Neural cell (in vitro differentiated cells): ENCODE measurements at regions not wholly inside any gene's neighbourhood (a gene's known extent, or its start where the extent isn't known, plus 50 kb on each side); places are given as distances from the start of the nearest gene placed in this dataset.
"Not testable (repeated sequence)": the region's sequence is repeated elsewhere in the genome, so short reads cannot be mapped to it uniquely, and the experiment has no call there.

Source experiments
- H2AFZ ChIP-seq: fragments of 200-600, 300-800 bp; sonication (generic), shearing (Covaris generic); 2 replicates; pipeline ENCODE4 v1.6.0; 2014; ENCODE audit warnings: low read depth, mild to moderate bottlenecking, antibody characterized with exemption, low read length, moderate library complexity
- H3F3A ChIP-seq: fragments of 200-600 bp; shearing (Covaris generic); 2 replicates; pipeline ENCODE4 v1.6.1; 2016; ENCODE audit warnings: mild to moderate bottlenecking, moderate library complexity, mixed read lengths, antibody characterized with exemption, low read length; ENCODE audit not compliant: insufficient read depth, poor library complexity, severe bottlenecking
- H3K27ac ChIP-seq: fragments of 200-600, 300-800 bp; sonication (generic), shearing (Covaris generic); 2 replicates; pipeline ENCODE4 v1.5.1; 2014; ENCODE audit warnings: mild to moderate bottlenecking, low read length, moderate library complexity
- H3K27me3 ChIP-seq: fragments of 300-800, 200-600 bp; sonication (generic), shearing (Covaris generic); 2 replicates; pipeline ENCODE4 v1.6.0; 2014; ENCODE audit warnings: mild to moderate bottlenecking, low read depth, low read length, moderate library complexity; ENCODE audit not compliant: insufficient read depth
- H3K36me3 ChIP-seq: fragments of 300-800, 200-600 bp; sonication (generic), shearing (Covaris generic); 2 replicates; pipeline ENCODE4 v1.5.1; 2014; ENCODE audit warnings: mild to moderate bottlenecking, antibody characterized with exemption, low read length, moderate library complexity; ENCODE audit not compliant: insufficient read depth
- H3K4me2 ChIP-seq: fragments of 300-800, 200-600 bp; sonication (generic), shearing (Covaris generic); 2 replicates; pipeline ENCODE4 v1.6.0; 2014; ENCODE audit warnings: mild to moderate bottlenecking, low read length
- H3K4me3 ChIP-seq: fragments of 300-800, 200-600 bp; sonication (generic), shearing (Covaris generic); 2 replicates; pipeline ENCODE4 v1.5.1; 2014; ENCODE audit warnings: mild to moderate bottlenecking, low read length, moderate library complexity
- H3K79me2 ChIP-seq: fragments of 200-600 bp; shearing (Covaris generic); replicated peaks from 2 replicates; pipeline ENCODE4 v1.6.0; 2014; ENCODE audit warnings: mild to moderate bottlenecking, low read length, moderate library complexity; ENCODE audit not compliant: insufficient read depth
- H3K9ac ChIP-seq: fragments of 300-800, 200-600 bp; sonication (generic), shearing (Covaris generic); 2 replicates; pipeline ENCODE4 v1.6.1; 2016; ENCODE audit warnings: mild to moderate bottlenecking, low read length, mixed read lengths
- H3K9me2 ChIP-seq: fragments of 200-600 bp; shearing (Covaris generic); 2 replicates; pipeline ENCODE4 v1.6.1; 2016; ENCODE audit warnings: mild to moderate bottlenecking, low read length, mixed read lengths; ENCODE audit not compliant: insufficient read depth
- H3K9me3 ChIP-seq: fragments of 200-600, 300-800 bp; sonication (generic), shearing (Covaris generic); 2 replicates; pipeline ENCODE4 v1.6.1; 2016; ENCODE audit warnings: mild to moderate bottlenecking, mixed run types, low read length, moderate library complexity, mixed read lengths
- H4K20me1 ChIP-seq: fragments of 200-600 bp; shearing (Covaris generic); 2 replicates; pipeline ENCODE4 v1.6.1; 2016; ENCODE audit warnings: mild to moderate bottlenecking, mixed run types; ENCODE audit not compliant: insufficient read depth
- EP300 ChIP-seq: fragments of 450-650 bp; conservative IDR thresholded peaks from 2 replicates; pipeline ENCODE4 v1.6.1; 2014; ENCODE audit warnings: antibody characterized with exemption, mild to moderate bottlenecking, moderate library complexity; ENCODE audit not compliant: poor library complexity, severe bottlenecking
- EZH2 ChIP-seq: fragments of 200-600, 300-800 bp; shearing (Covaris generic), sonication (generic); IDR thresholded peaks from 2 replicates; pipeline ENCODE4 v1.6.1; 2014; ENCODE audit warnings: antibody characterized with exemption, low read length, borderline replicate concordance, mild to moderate bottlenecking; ENCODE audit not compliant: insufficient read depth, poor library complexity, severe bottlenecking
- MXI1 ChIP-seq: fragments of 450-650 bp; conservative IDR thresholded peaks from 2 replicates; pipeline ENCODE4 v1.6.1; 2014; ENCODE audit warnings: antibody characterized with exemption, mild to moderate bottlenecking; ENCODE audit not compliant: poor library complexity, severe bottlenecking
- POLR2AphosphoS5 ChIP-seq: IDR thresholded peaks from 2 replicates; pipeline ENCODE4 v1.6.1; 2012
- RAD21 ChIP-seq: fragments of 450-650 bp; conservative IDR thresholded peaks from 2 replicates; pipeline ENCODE4 v1.6.1; 2014; ENCODE audit warnings: antibody characterized with exemption, mild to moderate bottlenecking, moderate library complexity
- SMC3 ChIP-seq: fragments of 450-650 bp; conservative IDR thresholded peaks from 2 replicates; pipeline ENCODE4 v1.6.1; 2014; ENCODE audit warnings: antibody characterized with exemption, mild to moderate bottlenecking, moderate library complexity; ENCODE audit not compliant: poor library complexity
- TAF1 ChIP-seq: IDR thresholded peaks from 2 replicates; pipeline ENCODE4 v1.6.1; 2012; ENCODE audit warnings: low read depth
- TF ChIP-seq, protein P1 (sequence below): IDR thresholded peaks from 2 replicates; pipeline ENCODE4 v1.6.1; 2012; ENCODE audit warnings: borderline replicate concordance
- TF ChIP-seq, protein P2 (sequence below): fragments of 450-650 bp; IDR thresholded peaks from 2 replicates; pipeline ENCODE4 v1.5.1; 2014; ENCODE audit warnings: antibody characterized with exemption, mild to moderate bottlenecking, moderate library complexity; ENCODE audit not compliant: poor library complexity, severe bottlenecking

DNA sequence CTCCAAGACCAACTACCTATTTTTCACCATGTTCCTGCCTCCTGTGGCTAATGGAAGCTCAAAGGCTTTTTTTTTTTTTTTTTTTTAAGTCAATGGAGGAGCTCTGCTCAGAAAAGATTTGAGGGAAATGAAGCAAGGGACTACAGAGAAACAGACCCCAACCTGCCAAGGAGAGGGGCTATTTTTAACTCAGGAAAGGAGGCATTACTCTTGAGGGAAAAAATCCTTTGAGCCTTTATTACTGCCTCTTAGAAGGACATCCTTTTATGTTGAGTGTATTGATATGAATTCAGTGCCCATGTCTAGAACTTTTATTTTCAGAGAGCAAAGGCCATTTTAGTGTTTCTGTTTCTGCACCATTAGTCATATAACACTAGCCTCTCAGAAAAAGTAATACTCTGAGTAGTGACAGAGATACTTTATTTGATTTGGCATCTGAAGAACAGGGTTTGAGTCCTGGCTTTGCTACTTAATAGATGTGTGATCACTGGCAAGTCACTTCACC is 68.1 kb upstream of the PCDH8 start:
- H3K27me3 ChIP-seq: no peaks in the 10 kb centered on the region
- TF ChIP-seq SMC3: no peak
- TF ChIP-seq, protein P1, sequence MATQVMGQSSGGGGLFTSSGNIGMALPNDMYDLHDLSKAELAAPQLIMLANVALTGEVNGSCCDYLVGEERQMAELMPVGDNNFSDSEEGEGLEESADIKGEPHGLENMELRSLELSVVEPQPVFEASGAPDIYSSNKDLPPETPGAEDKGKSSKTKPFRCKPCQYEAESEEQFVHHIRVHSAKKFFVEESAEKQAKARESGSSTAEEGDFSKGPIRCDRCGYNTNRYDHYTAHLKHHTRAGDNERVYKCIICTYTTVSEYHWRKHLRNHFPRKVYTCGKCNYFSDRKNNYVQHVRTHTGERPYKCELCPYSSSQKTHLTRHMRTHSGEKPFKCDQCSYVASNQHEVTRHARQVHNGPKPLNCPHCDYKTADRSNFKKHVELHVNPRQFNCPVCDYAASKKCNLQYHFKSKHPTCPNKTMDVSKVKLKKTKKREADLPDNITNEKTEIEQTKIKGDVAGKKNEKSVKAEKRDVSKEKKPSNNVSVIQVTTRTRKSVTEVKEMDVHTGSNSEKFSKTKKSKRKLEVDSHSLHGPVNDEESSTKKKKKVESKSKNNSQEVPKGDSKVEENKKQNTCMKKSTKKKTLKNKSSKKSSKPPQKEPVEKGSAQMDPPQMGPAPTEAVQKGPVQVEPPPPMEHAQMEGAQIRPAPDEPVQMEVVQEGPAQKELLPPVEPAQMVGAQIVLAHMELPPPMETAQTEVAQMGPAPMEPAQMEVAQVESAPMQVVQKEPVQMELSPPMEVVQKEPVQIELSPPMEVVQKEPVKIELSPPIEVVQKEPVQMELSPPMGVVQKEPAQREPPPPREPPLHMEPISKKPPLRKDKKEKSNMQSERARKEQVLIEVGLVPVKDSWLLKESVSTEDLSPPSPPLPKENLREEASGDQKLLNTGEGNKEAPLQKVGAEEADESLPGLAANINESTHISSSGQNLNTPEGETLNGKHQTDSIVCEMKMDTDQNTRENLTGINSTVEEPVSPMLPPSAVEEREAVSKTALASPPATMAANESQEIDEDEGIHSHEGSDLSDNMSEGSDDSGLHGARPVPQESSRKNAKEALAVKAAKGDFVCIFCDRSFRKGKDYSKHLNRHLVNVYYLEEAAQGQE: no peak
- TF ChIP-seq RAD21: no peak
- no peak for TF ChIP-seq EP300
- TF ChIP-seq, protein P2, sequence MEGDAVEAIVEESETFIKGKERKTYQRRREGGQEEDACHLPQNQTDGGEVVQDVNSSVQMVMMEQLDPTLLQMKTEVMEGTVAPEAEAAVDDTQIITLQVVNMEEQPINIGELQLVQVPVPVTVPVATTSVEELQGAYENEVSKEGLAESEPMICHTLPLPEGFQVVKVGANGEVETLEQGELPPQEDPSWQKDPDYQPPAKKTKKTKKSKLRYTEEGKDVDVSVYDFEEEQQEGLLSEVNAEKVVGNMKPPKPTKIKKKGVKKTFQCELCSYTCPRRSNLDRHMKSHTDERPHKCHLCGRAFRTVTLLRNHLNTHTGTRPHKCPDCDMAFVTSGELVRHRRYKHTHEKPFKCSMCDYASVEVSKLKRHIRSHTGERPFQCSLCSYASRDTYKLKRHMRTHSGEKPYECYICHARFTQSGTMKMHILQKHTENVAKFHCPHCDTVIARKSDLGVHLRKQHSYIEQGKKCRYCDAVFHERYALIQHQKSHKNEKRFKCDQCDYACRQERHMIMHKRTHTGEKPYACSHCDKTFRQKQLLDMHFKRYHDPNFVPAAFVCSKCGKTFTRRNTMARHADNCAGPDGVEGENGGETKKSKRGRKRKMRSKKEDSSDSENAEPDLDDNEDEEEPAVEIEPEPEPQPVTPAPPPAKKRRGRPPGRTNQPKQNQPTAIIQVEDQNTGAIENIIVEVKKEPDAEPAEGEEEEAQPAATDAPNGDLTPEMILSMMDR: no peak
- no peak for TF ChIP-seq EZH2
- no peak for TF ChIP-seq TAF1
- no peak for TF ChIP-seq MXI1
- no peak for TF ChIP-seq POLR2AphosphoS5
- no peak overlapping the region for H2AFZ ChIP-seq
- no peak overlapping the region for H3K27ac ChIP-seq
- no peak overlapping the region for H3K9ac ChIP-seq
- no peaks in the 10 kb centered on the region for H3K9me3 ChIP-seq
- H3F3A ChIP-seq: no peaks in the 10 kb centered on the region
- H3K4me3 ChIP-seq: no peak overlapping the region
- H4K20me1 ChIP-seq: no peaks in the 10 kb centered on the region
- no peak overlapping the region for H3K4me2 ChIP-seq
- no peaks in the 10 kb centered on the region for H3K36me3 ChIP-seq
- H3K9me2 ChIP-seq: no peaks in the 10 kb centered on the region
- no peaks in the 10 kb centered on the region for H3K79me2 ChIP-seq

DNA sequence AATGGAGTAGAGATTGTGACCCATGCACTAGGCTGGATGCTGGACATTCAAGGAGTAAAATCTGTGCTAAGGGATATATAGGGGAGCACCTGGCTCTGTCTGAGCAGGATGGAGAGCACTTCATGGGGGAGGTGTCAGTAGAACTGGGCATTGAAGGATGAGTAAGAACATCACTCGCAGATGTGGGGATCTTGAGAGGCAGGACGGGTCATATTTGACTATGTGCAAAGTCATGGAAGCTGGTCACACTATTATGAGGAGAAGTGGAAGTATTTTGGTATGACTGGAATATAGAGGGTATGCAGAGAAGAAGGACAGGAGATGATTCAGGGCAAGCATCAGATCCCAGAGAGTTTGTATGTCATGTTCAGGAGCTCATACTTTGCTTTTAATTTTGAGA is 62.9 kb upstream of the PCDH8 start:
- Histone ChIP-seq H3K79me2 (no peaks in the 10 kb centered on the region), H3K9ac (no peak overlapping the region), H2AFZ (no peak overlapping the region), H3F3A (no peaks in the 10 kb centered on the region), H3K27me3 (no peaks in the 10 kb centered on the region), H3K9me2 (no peaks in the 10 kb centered on the region), H4K20me1 (no peaks in the 10 kb centered on the region), H3K36me3 (no peaks in the 10 kb centered on the region), H3K4me3 (no peak overlapping the region), H3K9me3 (no peaks in the 10 kb centered on the region), H3K27ac (no peak overlapping the region), H3K4me2 (no peak overlapping the region)
- TF ChIP-seq, protein P1: no peak
- no peak for TF ChIP-seq MXI1
- no peak for TF ChIP-seq RAD21
- no peak for TF ChIP-seq SMC3
- TF ChIP-seq TAF1: no peak
- no peak for TF ChIP-seq POLR2AphosphoS5
- TF ChIP-seq, protein P2: no peak
- no peak for TF ChIP-seq EP300
- TF ChIP-seq EZH2: no peak

DNA sequence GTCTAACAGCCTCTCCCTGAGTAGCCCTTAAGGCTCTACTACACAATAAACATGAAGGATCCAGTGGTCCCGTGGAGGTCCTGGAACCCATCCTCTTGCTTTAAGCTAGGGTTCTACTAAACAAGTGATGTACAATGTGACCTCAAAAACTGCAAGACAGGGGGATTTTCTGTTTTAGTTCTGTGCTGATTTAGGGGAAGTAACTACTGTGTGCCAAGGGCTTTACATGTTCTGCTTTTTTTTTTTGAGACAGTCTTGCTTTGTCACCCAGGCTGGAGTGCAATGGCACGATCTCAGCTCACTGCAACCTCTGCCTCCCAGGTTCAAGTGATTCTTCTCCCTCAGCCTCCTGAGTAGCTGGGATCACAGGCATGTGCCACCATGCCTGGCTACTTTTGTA is 61.9 kb upstream of the PCDH8 start:
- not testable (repeated sequence) for H3K4me3 ChIP-seq, H3K9me2 ChIP-seq, H3F3A ChIP-seq, H3K27me3 ChIP-seq, H3K27ac ChIP-seq, H3K79me2 ChIP-seq, H3K9me3 ChIP-seq, H3K36me3 ChIP-seq, H3K4me2 ChIP-seq, H4K20me1 ChIP-seq, H2AFZ ChIP-seq, H3K9ac ChIP-seq
